OCI-LY3 (cell line): ENCODE measurements at regions not wholly inside any gene's neighbourhood (a gene's known extent, or its start where the extent isn't known, plus 50 kb on each side); places are given as distances from the start of the nearest gene placed in this dataset.

Experiments
- CTCF ChIP-seq: fragments of 200-600, 300-600 bp; sonication (generic); IDR thresholded peaks from 2 replicates; pipeline ENCODE4 v1.5.1; 2014; ENCODE audit warnings: antibody characterized with exemption, low read length, low read depth
- EZH2phosphoT487 ChIP-seq: fragments of 200-600 bp; shearing (Covaris generic); IDR thresholded peaks from 2 replicates; pipeline ENCODE4 v1.6.1; 2018; ENCODE audit warnings: antibody characterized with exemption, mixed run types, low read depth

DNA sequence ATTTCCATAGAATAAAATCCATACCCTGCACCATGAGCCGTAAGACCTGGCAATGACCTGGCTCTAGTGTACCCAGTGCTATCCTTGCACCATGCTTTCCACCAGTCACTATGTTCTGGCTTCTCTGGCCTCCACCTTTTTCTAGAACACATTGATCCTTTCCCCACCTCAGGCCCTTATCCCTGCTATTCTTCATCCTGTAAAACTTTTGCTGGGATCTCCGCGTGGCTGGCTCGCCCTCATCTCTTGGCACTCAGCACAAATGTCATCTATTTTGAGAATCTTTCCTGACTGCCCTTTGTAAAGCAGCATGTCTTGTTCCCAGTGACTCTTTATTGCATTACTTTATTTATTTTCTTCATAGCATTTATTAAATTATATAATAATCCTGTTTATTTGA lies 169.8 kb upstream of the B3GALT2 start:
- TF ChIP-seq CTCF (no peak), EZH2phosphoT487 (no peak)
